Upper lobe of left lung (tissue), 6 donors: ENCODE measurements at regions not wholly inside any gene's neighbourhood (a gene's known extent, or its start where the extent isn't known, plus 50 kb on each side); places are given as distances from the start of the nearest gene placed in this dataset.

ENCODE experiments used
- ATAC-seq, 2 donors: fragments of 200-7000 bp; cut with Tn5 transposase; one replicate each; pipeline ENCODE4 v1.9.1; 2022; ENCODE audit warnings: mild to moderate bottlenecking in 2 of 2, moderate library complexity in 2 of 2; ENCODE audit not compliant: low FRiP score in 2 of 2
- DNase-seq, 2 donors: peaks; one replicate each; pipeline ENCODE4 v3.0.0-alpha.2; 2019 to 2020
- H3K27ac ChIP-seq, 4 donors: fragments of 200-600 bp; sonication (generic); one replicate each; pipeline ENCODE4 v1.5.1; 2016 to 2019
- H3K27me3 ChIP-seq, 4 donors: fragments of 200-600 bp; sonication (generic); one replicate each; pipeline ENCODE4 v1.5.1; 2017 to 2019
- H3K36me3 ChIP-seq, 4 donors: fragments of 200-600 bp; sonication (generic); one replicate each; pipeline ENCODE4 v1.5.1; 2016 to 2019
- H3K4me1 ChIP-seq, 4 donors: fragments of 200-600 bp; sonication (generic); one replicate each; pipeline ENCODE4 v1.5.1; 2018 to 2019
- H3K4me3 ChIP-seq, 4 donors: fragments of 200-600 bp; sonication (generic); one replicate each; pipeline ENCODE4 v1.5.1; 2017 to 2019; ENCODE audit warnings: mild to moderate bottlenecking in 2 of 4, moderate library complexity in 1 of 4
- H3K9me3 ChIP-seq, 4 donors: fragments of 200-600 bp; sonication (generic); one replicate each; pipeline ENCODE4 v1.5.1; 2018 to 2019
- CTCF ChIP-seq, 6 experiments: fragments of 450-650 bp in 4 of 6; fragments of 200-600 bp in 2 of 6; sonication (generic) in 2 of 6; IDR thresholded peaks; one replicate each; pipeline ENCODE4 v1.5.1; 2016 to 2019; ENCODE audit warnings: antibody characterized with exemption in 6 of 6
- EP300 ChIP-seq, 4 donors: sonication (generic); formaldehyde crosslinking; IDR thresholded peaks; one replicate each; pipeline ENCODE4 v1.5.1; 2017; ENCODE audit warnings: antibody characterized with exemption in 4 of 4, control low read depth in 2 of 4
- POLR2A ChIP-seq, 4 donors: fragments of 450-650 bp; IDR thresholded peaks; one replicate each; pipeline ENCODE4 v1.5.1; 2016 to 2017; ENCODE audit warnings: antibody characterized with exemption in 4 of 4, mild to moderate bottlenecking in 2 of 4
- POLR2AphosphoS5 ChIP-seq, 2 donors: sonication (generic); formaldehyde crosslinking; IDR thresholded peaks; one replicate each; pipeline ENCODE4 v1.5.1; 2017; ENCODE audit warnings: antibody characterized with exemption in 2 of 2
- WGBS, 2 donors: methylation state at CpG; one replicate each; pipeline ENCODE4 v1.1.5; 2017 to 2018; 5-methylcytosine and 5-hydroxymethylcytosine counted together
- donor health status: DM: no; HTN: no; CAD: no; lungs with moderate emphysema.
- donor health status: DM: no; HTN: yes; CAD: no; lungs with severe emphysema.

DNA sequence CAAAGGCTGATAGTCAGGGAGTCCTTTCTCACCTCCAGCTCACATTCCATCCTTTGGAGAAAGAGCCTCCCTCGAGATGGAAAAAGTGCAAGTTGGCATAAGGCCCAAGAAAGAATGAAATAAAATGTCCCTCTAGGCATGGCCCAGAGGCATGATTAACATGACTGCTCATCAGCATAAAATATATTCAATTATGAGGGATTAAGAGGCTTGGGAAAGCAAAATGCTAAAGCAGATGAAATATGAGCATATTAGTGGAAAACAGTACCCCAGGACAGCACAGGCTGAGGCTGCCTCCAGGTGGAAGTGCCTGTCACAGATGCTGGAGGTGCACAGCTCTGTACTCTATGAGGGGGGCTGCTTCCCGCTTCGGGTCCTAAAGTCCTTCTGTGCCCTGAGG is 347.8 kb upstream of the PLET1 start:
- Histone ChIP-seq H3K9me3 (no peaks in the 10 kb centered on the region), H3K4me1 (peaks cover 0 to 3% (median 0%) of the 10 kb centered on the region in 4 donors), H3K4me3 (no peak overlapping the region), H3K27ac (no peak overlapping the region), H3K36me3 (no peaks in the 10 kb centered on the region), H3K27me3 (no peaks in the 10 kb centered on the region)
- WGBS, 2 donors, result 67 to 68% methylated on average over 3 of the region's 3 CpGs
- ATAC-seq (no peak), DNase-seq (no peak)
- TF ChIP-seq POLR2AphosphoS5 (IDR thresholded peaks at IDR 0.05), result no peak
- TF ChIP-seq POLR2A (IDR thresholded peaks at IDR 0.05), result no peak
- no peak for TF ChIP-seq EP300 (IDR thresholded peaks at IDR 0.05)
- no peak for TF ChIP-seq CTCF (IDR thresholded peaks at IDR 0.05)

- Histone ChIP-seq H3K27ac (no peak overlapping the region), H3K4me3 (no peak overlapping the region)
- no peak for ATAC-seq
Measured at GRCh38 chr11:112610494-112610893, 349.8 kb upstream of the PLET1 start.

GRCh38 chr11:112610996-112611750 is 350.0 kb upstream of the NCAM1 start:
- 65 to 69% methylated on average over 4 to 6 of the region's 6 CpGs for WGBS, 2 donors

More at GRCh38 chr11:112610494-112610893, 349.8 kb upstream of the PLET1 start:
- H3K4me1 ChIP-seq, result peaks cover 0 to 3% (median 0%) of the 10 kb centered on the region in 4 donors
- H3K9me3 ChIP-seq, result no peaks in the 10 kb centered on the region
- no peak for DNase-seq
- TF ChIP-seq POLR2AphosphoS5 (IDR thresholded peaks at IDR 0.05), result no peak
- TF ChIP-seq CTCF (IDR thresholded peaks at IDR 0.05), result no peak
- TF ChIP-seq POLR2A (IDR thresholded peaks at IDR 0.05), result no peak
- no peak for TF ChIP-seq EP300 (IDR thresholded peaks at IDR 0.05)
- no peaks in the 10 kb centered on the region for H3K36me3 ChIP-seq
- H3K27me3 ChIP-seq, result no peaks in the 10 kb centered on the region

GRCh38 chr11:112611771-112612170 is 349.4 kb upstream of the NCAM1 start:
- TF ChIP-seq POLR2AphosphoS5 (IDR thresholded peaks at IDR 0.05), result no peak
- TF ChIP-seq POLR2A (IDR thresholded peaks at IDR 0.05), result no peak
- TF ChIP-seq EP300 (IDR thresholded peaks at IDR 0.05), result no peak
- no peak for TF ChIP-seq CTCF (IDR thresholded peaks at IDR 0.05)
- WGBS, 2 donors, result 53 to 68% methylated on average over 7 of the region's 7 CpGs
- DNase-seq (no peak), ATAC-seq (no peak)
- Histone ChIP-seq H3K36me3 (no peaks in the 10 kb centered on the region), H3K4me3 (no peak overlapping the region), H3K27ac (no peak overlapping the region), H3K9me3 (no peaks in the 10 kb centered on the region), H3K4me1 (peaks cover 0 to 3% (median 0%) of the 10 kb centered on the region in 4 donors), H3K27me3 (no peaks in the 10 kb centered on the region)

More at GRCh38 chr11:112610996-112611750, 350.0 kb upstream of the NCAM1 start:
- no peak for DNase-seq
- Histone ChIP-seq H3K4me3 (no peak overlapping the region), H3K27me3 (no peaks in the 10 kb centered on the region), H3K4me1 (peaks cover 0 to 3% (median 0%) of the 10 kb centered on the region in 4 donors), H3K36me3 (no peaks in the 10 kb centered on the region), H3K9me3 (no peaks in the 10 kb centered on the region), H3K27ac (no peak overlapping the region)
- ATAC-seq, result no peak
- TF ChIP-seq CTCF (IDR thresholded peaks at IDR 0.05) (no peak), POLR2A (IDR thresholded peaks at IDR 0.05) (no peak), POLR2AphosphoS5 (IDR thresholded peaks at IDR 0.05) (no peak)
